Stimulated activated naive CD4-positive, alpha-beta T cell treated with Interleukin-2 at 50 U/mL for 16 hours (primary cell): ENCODE measurements at regions not wholly inside any gene's neighbourhood (a gene's known extent, or its start where the extent isn't known, plus 50 kb on each side); places are given as distances from the start of the nearest gene placed in this dataset.
"Not testable (repeated sequence)": the region's sequence is repeated elsewhere in the genome, so short reads cannot be mapped to it uniquely, and the experiment has no call there.

Experiments used
- DNase-seq: peaks from one replicate; lab custom pipeline; 2025; lab: John Stamatoyannopoulos, UW

DNA sequence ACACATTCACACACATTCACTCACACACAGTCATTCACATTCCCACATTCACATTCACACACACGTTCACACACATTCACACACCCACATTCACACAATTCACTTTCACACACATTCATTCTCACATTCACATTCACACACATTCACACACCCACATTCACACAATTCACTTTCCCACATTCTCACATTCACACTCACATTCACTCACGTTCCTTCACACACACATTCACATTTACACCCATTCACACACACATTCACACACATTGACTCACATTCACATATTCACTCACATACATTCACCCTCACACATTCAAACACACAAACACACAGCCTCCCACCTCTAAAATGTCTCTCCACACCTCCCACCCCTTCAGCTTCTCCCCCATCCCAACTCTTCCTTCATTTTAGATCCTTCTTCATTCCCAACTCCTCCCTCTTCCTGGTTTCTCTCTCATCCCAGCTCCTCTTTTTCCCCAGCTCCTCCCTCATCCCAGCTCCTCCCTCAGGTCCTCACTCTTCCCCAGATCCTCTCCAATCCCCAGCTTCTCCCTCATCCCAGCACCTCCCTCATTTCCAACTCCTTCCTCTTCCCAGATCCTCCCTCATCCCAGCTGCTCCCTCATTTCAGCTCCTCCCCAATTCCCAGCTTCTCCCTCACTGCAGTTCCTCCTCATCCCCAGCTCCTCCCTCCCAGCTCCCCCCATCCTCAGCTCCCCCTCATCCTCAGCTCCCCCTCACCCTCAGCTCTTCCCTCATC is 111.0 kb downstream of the FAM53A start:
- no peak for DNase-seq

- no peak for DNase-seq
Observed at GRCh38 chr4:1572521-1572920, 111.6 kb downstream of the FAM53A start.

GRCh38 chr4:1572010-1572385 is 112.1 kb downstream of the FAM53A start:
- DNase-seq, result no peak

- DNase-seq, result no peak
Observed at GRCh38 chr4:1571165-1572009, 112.7 kb downstream of the FAM53A start.

GRCh38 chr4:1570291-1571164 is 113.6 kb downstream of the FAM53A start:
- DNase-seq, result no peak

GRCh38 chr4:1569461-1570151 is 114.5 kb downstream of the FAM53A start:
- no peak for DNase-seq

GRCh38 chr4:1568855-1569460 is 115.2 kb downstream of the FAM53A start:
- no peak for DNase-seq

DNA sequence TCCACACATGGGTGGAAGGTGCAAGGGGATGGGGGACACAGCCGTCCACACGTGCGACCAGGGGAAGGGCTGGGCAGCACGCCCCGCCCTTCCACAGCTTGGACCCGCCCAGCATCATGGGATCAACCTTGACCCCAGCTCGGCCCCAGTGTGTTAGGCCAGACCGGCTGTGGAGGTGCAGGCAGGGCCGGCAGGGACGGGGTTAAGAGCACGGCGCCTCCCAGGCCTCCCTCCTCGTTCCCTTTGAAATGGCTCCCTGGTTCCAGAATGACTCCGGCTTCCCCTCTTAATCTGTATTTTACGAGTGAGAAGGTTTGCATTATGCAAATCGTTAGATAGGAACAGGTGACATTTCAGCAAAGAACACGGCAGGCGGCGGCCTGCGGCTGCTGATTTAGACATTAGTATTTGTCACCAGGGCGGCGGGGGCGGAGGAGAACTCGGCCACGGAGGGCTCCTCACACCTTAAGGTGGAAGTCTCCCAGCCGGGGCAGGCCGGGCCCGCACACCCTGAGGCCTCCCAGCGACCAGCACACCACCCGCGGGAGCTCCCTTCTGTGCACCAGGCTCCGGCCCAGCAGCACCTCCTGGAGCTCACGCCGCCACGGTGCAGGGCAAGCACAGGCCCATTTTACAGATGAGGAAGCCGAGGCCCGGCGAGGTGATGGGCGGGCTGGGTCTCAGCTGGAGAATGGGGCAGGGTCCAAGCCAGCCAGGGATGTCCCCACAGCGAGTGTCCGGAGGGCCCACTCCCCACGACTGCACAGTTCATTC is 116.1 kb downstream of the FAM53A start:
- no peak for DNase-seq

DNA sequence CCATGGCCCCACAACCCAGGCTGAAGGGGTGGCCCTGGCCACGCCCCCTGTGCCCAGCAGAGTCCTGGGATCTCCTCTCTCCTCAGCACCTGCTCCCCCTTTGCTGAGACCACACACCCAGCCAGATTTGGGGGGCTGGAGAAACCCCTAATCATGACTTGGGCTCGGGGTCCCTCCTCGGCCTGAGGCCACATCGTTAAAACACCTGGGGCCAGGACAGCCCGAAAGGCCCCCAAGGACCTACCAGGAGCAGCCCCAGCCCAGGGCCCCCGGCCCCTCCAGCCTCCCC is 116.7 kb downstream of the FAM53A start:
- DNase-seq, result no peak

DNA sequence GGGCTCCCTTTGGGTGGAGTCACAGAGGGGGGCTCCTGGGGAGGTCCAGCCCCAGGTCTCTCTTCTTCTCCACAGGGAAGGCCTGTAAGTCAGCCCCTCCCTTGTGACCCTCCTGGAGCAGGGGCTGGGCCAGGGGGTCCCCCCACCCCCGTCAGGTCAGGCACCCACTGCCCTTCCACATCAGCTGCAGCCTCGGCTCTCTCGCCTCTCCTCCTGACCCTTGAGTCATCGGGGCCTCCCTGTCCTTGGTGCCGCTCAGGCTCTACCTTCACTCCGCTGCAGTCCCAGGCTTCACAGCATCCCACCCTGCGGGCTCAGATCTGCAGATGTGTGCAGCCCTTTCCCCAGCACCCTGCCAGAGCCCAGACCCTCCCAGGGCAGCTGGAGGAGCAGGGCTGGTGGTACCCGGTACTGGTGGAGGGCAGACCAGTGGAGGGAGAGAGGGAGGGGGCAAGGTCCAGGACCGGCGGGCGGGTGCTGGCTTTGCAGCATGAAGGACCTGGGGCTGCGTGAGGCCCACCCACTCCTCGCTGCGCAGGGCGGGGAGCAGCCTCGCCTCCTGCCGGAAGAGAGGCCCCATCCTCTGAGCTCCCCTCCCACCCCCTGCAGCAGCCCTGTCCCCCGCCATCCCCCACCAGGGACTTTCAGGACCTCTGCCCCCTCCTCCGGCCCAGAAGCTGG is 117.1 kb downstream of the FAM53A start:
- no peak for DNase-seq

GRCh38 chr4:1566301-1566837 is 117.7 kb downstream of the FAM53A start:
- not testable (repeated sequence) for DNase-seq

DNA sequence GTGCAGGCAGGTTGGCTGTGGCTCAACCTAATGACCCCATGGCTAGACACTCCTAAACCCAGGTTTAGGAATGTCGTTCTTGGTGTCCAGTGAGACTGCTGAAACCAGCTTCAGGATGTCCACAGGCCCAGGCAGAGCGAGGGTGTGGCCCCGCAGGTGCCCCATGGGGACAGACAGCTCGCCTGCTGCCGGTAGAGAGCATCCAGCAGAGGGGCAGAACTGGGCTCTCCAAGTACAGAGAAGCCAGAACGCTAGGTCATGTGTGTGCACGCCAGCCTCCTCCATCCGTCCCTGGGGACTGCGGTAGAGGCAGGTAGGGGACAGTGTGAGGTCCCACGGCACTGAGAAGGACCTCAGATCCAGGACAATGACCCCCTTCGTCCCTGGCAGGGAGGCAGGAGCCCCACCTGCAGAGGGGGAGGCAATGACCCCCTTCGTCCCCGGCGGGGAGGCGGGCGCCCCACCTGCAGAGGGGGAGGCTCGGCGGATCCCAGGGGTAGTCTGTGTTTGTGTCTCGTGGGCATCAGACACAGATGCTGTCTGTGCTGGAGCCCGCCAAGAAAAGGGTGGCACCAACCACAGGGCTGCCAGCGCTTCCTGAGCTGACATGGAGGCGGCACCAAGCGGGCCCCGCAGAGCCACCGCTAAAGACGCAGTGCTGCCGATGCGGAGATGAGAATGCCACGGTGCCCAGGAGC is 118.4 kb downstream of the FAM53A start:
- no peak for DNase-seq

- DNase-seq, result no peak
Observed at GRCh38 chr4:1564535-1565375, 119.4 kb downstream of the FAM53A start.

- DNase-seq, result no peak
Observed at GRCh38 chr4:1563768-1564485, 120.2 kb downstream of the FAM53A start.

- no peak for DNase-seq
Observed at GRCh38 chr4:1563241-1563640, 120.9 kb downstream of the FAM53A start.

DNA sequence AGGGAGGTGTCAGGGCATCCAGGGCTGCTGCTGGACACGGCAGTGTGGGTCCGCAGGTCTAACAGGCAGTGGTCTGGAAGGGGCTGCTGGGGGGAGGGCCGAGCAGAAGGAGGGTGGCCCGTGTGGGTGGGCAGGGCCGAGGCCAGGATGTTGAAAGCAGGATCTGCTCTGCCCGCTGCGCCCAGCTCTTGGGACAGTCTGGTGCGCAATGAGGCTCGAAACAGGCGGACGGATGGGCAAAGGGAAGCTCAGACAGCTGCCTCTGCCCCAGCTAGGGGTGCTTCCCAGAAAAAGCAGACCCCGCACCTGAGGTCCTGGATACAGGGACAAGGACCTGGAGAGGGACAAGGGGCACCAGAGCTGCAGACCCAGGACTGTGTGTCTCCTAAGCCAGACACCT is 121.3 kb downstream of the FAM53A start:
- DNase-seq, result no peak

- no peak for DNase-seq
Observed at GRCh38 chr4:1562371-1562770, 121.7 kb downstream of the FAM53A start.
